Urinary bladder (tissue), 3 donors: ENCODE measurements at regions not wholly inside any gene's neighbourhood (a gene's known extent, or its start where the extent isn't known, plus 50 kb on each side); places are given as distances from the start of the nearest gene placed in this dataset.
A peak's percentile ranks its signal among the peaks of the same experiment; 100 is the strongest.

Experiments used
- DNase-seq: peaks from one replicate; pipeline ENCODE4 v3.0.0-alpha.2; 2015; ENCODE audit errors: extremely low spot score
- H3K27ac ChIP-seq: one replicate; pipeline ENCODE4 v1.5.1; 2013; ENCODE audit warnings: low read depth, mild to moderate bottlenecking, moderate library complexity
- H3K36me3 ChIP-seq: one replicate; pipeline ENCODE4 v1.6.1; 2013; ENCODE audit warnings: mild to moderate bottlenecking, moderate library complexity; ENCODE audit not compliant: insufficient read depth
- H3K4me1 ChIP-seq: one replicate; pipeline ENCODE4 v1.6.1; 2013; ENCODE audit warnings: mild to moderate bottlenecking, moderate library complexity; ENCODE audit not compliant: insufficient read depth
- H3K4me3 ChIP-seq: one replicate; pipeline ENCODE4 v1.5.1; 2013; ENCODE audit warnings: low read depth, low read length
- WGBS: extraction: QIAGEN DNeasy Blood & Tissue Kit; methylation state at CpG from one replicate; pipeline ENCODE4 v1.1.7; 2013; 5-methylcytosine and 5-hydroxymethylcytosine counted together
- donor health status: healthy with polysubstance abuse.
- donor health status: healthy.

DNA sequence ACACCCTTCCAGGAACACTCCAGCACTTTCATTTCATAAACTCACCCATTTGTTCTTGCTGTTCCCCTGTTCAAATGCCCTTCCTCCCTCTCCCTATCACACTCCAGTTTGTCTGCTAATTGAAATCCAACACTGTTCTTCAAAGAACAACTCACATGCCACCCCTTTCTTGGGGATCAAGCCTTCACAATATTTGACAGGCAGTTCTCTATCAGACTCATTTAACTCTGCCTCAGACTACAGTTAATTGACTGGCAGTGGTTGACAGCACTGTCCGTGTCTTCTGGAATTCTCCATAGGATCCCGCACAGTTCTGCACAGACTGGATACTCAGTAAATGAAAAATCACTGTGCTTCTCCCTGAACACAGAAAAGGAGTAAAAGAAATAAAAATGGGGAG, 87.8 kb downstream of the PMP22 start:
- DNase-seq: no peak
- H3K36me3 ChIP-seq: no peaks in the 10 kb centered on the region
- no peak overlapping the region for H3K4me3 ChIP-seq
- no peak overlapping the region for H3K27ac ChIP-seq
- H3K4me1 ChIP-seq: no peaks in the 10 kb centered on the region
- WGBS: 83% methylated on average over 2 of the region's 2 CpGs

DNA sequence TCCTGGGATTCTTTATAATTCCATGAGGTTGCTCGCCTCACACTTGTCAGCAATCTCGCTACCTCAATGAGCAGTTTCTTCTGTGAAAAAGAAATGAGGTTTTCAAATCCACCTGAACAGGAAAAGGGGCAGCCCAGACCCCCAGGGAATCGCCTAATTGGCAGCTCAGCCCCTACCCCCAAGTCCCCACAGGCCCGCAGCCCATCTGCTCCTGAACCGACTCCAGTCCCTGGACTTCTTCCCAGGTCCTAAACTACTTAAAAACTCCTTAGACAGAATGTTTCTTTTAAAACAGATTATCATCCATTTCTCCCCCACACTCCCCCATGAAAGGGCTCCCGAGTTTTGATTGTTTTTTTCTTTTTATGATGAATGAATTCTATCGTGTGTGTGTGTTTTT, 89.8 kb downstream of the PMP22 start:
- WGBS: 61% methylated on average over 7 of the region's 7 CpGs
- DNase-seq: no peak

DNA sequence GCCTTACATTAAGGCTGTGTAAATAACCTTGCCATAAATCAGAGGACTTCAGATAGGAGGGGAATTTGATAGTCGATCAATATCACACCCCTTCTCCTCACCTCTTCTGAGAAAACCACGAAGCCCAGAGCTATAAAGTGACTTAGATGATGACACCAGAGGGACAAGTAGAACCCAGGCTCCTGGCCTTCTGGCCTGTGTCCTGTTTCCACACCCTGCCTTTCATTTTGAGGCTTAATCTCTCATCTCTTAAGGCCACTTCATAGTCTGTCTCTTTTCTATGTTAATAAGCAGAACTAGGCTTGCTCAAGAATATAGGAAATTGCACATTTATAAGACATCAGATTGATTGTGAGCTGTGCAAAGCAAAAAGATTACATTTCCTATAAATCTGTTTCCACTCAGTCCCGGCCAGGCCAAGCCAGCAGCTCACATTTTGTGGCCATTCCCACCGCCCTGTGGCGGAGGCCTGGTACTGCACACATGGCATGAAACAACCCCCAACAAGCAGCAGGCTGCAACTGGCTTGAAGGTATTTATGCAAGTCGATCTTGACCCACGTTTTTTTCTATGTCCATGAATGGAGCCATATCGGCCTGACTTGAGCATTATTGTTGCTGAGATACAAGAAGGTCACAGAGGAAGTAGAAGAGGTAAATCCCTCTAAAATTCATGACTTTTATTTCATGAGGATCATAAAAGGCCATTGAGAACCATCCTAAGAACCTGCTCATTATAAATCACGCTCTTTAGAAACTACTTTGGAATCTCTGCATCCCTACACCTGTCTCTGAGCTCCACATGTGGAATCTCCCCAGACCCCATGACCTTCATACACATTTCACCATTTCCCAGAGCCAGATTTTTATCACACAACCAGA, 93.7 kb downstream of the PMP22 start:
- Histone ChIP-seq H3K4me3 (no peak overlapping the region), H3K4me1 (no peaks in the 10 kb centered on the region), H3K27ac (no peak overlapping the region), H3K36me3 (no peaks in the 10 kb centered on the region)
- peak; percentile 43 for DNase-seq
- WGBS: 30% methylated on average over 9 of the region's 9 CpGs

More for the DNA sequence above, 89.8 kb downstream of the PMP22 start:
- Histone ChIP-seq H3K4me1 (no peaks in the 10 kb centered on the region), H3K36me3 (no peaks in the 10 kb centered on the region), H3K4me3 (no peak overlapping the region), H3K27ac (no peak overlapping the region)

DNA sequence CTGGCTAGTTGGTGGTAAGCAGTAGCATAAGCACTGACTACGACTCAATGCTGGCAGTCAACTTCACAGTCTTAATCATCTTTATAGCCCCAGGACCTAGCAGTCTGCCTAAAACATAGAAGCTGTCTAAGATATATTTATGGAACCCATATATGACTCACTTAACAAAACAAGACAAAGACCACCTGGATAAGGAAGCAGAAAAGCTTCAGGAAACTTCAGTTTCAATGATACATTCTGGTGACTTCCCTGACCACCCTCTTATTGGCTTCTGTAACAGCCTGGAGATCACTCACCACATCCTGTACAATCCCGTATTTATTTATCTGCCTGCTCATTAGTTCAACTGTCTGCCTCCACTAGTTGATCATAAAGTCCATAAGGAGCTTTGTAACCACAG, 95.5 kb downstream of the PMP22 start:
- Histone ChIP-seq H3K4me1 (no peaks in the 10 kb centered on the region), H3K36me3 (no peaks in the 10 kb centered on the region), H3K27ac (no peak overlapping the region), H3K4me3 (no peak overlapping the region)
- no peak for DNase-seq
- 57% methylated on average over 2 of the region's 2 CpGs for WGBS

DNA sequence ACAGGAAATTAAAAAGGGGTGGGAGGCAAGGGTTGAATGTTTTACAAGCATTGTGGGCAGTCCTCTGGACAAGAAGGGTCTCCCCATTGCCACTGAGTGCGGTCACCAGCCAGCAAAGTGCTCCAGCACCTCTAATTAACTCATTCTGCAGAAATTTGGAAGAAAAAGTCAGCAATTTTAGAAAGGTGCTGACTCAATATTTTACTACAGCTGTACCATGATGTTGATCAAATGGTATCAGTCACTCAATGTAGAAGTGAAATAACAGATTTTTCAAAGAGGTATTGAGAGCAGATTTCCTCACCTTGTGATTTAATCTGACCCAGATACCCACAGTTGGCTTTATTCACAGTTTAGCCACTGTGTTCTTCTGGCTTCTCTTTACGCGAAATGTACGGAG, 96.7 kb downstream of the PMP22 start:
- DNase-seq: no peak
- Histone ChIP-seq H3K27ac (no peak overlapping the region), H3K4me3 (no peak overlapping the region), H3K4me1 (no peaks in the 10 kb centered on the region), H3K36me3 (no peaks in the 10 kb centered on the region)
- WGBS: 58% methylated on average over 4 of the region's 4 CpGs

DNA sequence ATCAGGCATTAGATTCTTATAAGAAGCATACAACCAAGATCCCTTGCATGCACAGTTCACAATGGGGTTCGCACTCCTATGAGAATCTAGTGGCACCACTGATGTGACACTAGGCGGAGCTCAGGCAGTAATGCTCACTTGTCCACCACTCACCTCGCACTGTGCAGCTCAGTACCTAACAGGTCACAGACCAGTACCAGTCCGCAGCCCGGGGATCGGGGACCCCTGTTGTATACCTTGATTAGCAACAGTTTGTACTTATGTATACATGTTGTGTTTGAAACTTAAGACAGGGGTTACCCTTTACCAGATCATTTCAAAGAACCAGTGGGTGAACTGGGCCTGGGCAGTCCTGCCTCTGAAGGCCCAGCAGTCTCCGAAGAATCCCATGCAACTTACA, 103.7 kb downstream of the PMP22 start:
- H3K27ac ChIP-seq: no peak overlapping the region
- DNase-seq: no peak
- 95% methylated on average over 7 of the region's 7 CpGs for WGBS

DNA sequence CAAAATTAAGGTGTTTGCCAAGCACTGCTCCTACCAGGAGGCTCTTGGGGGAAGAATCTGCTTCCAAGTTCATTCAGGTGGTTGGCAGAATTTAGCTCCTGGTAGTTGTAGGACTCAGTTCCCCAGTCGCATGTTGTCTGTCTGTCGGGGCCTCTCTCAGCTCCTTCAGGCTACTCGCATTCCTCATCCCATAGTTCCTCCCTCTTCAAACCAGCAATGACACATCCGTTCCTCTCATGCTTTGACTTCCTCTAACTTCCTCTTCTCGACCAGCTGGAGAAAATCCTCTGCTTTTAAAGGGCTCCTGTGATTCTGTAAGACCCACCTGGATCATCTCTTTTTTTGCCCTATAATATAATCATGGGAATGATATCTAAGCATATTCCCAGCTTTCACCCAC, 108.1 kb downstream of the PMP22 start:
- 36% methylated on average over 5 of the region's 5 CpGs for WGBS
- Histone ChIP-seq H3K27ac (no peak overlapping the region), H3K4me1 (no peaks in the 10 kb centered on the region), H3K36me3 (no peaks in the 10 kb centered on the region), H3K4me3 (no peak overlapping the region)
- no peak for DNase-seq

More for the DNA sequence above, 103.7 kb downstream of the PMP22 start:
- H3K36me3 ChIP-seq: no peaks in the 10 kb centered on the region
- no peak overlapping the region for H3K4me3 ChIP-seq
- H3K4me1 ChIP-seq: no peaks in the 10 kb centered on the region

DNA sequence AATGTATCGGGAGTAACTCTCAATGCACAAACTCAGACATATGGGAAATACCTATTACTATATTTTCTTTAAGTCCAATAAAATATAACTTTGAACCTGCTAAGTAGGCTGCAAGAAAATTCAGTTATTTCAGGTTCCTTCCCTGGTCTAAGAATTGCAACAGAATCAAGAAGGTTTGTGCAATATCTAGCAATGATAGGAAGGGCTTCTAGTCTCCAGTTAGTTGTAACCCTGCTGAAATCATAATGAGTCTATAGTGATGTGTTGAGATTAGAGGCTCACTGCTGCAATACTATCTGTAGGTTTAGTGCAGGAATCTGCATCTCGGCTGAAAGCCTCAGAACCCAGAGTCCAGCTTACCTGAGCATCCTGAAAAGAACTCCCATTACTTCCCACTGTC, 110.5 kb downstream of the PMP22 start:
- no peaks in the 10 kb centered on the region for H3K36me3 ChIP-seq
- WGBS: 82% methylated on average over 2 of the region's 2 CpGs
- no peak for DNase-seq

DNA sequence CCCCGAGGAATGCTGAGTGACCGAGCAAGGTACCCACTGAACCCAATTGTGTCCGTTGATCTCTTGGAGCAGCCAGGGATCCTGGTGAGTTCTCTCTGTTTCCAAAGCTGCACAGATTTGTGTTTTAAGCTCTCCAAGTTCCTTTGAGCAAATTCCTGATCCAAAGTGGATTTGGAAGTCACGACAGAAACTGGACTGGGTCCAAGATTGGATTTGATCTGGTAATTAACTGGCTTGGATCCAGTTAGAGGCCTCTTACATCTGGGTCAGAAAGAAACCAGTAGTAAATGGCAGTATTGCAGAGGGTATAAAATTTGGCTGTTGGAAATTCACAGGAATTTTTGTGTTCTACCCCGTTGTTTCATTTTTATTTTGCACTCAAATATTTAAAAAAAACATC, 119.5 kb downstream of the PMP22 start:
- no peaks in the 10 kb centered on the region for H3K36me3 ChIP-seq
- H3K27ac ChIP-seq: no peak overlapping the region
- 65% methylated on average over 5 of the region's 5 CpGs for WGBS
- no peaks in the 10 kb centered on the region for H3K4me1 ChIP-seq
- no peak overlapping the region for H3K4me3 ChIP-seq
- DNase-seq: no peak

More for the DNA sequence above, 110.5 kb downstream of the PMP22 start:
- no peak overlapping the region for H3K27ac ChIP-seq
- H3K4me1 ChIP-seq: no peaks in the 10 kb centered on the region
- H3K4me3 ChIP-seq: no peak overlapping the region

DNA sequence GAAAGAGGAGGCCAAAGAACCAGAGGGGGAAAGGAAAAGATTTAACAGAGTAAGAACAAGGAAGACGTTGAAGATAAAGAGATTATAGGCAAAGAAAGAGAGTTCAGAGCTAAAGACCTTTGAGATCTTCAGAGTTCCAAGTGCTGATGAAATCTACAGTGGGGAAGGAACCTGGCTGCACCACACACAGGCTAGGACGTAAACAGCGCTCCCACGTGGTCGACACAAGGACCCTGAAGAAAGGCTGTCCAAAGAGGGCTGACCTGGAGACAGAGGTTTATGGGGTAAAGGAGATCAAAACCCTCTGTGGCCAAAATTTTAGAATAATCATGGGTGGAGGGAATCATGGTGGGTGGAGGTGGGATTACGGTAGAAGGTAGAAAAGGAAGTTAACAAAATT, 121.6 kb downstream of the PMP22 start:
- Histone ChIP-seq H3K4me3 (no peak overlapping the region), H3K4me1 (no peaks in the 10 kb centered on the region), H3K36me3 (no peaks in the 10 kb centered on the region), H3K27ac (no peak overlapping the region)
- 79% methylated on average over 6 of the region's 6 CpGs for WGBS
- no peak for DNase-seq

DNA sequence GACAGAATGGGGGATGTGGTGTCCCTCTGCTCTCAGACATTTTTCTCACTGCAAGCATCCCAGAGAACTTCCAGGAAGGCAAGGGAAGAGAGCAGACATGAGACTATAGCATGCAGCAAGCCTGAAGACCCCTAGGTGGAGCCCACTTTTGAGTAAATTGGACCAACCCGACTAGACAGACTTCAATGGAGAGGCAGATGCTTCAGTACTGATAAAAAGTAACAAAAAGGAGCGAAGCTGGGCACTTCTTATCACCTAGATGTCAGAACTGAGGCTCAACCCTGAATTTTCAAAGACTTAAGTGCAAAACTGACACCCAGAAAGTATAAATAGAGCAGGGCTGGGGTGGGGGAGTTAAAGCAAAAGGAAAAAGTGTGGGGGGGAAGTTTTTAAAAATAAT, 130.8 kb downstream of the PMP22 start:
- no peaks in the 10 kb centered on the region for H3K4me1 ChIP-seq
- WGBS: 59% methylated on average over 2 of the region's 2 CpGs
- H3K36me3 ChIP-seq: no peaks in the 10 kb centered on the region
- DNase-seq: no peak
- no peak overlapping the region for H3K27ac ChIP-seq
- H3K4me3 ChIP-seq: no peak overlapping the region

DNA sequence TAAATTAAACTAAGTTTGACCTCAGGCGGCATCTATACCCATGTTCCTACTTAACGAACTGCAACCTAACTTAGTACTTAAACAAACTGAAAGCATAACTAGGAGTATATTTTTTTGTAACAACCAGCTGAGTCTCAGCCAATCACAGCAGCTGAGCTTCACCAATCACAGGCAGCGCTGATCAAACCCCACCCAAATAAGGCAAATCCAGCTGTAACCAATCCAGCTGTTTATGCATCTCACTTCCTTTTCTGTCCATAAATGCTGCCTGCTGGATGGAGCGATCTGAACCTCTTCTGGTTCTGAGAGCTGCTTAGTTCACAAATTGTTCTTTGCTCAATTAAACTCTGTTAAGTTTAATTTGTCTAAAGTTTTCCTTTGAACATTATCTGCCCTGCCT, 131.3 kb downstream of the PMP22 start:
- WGBS: 85% methylated on average over 4 of the region's 4 CpGs

DNA sequence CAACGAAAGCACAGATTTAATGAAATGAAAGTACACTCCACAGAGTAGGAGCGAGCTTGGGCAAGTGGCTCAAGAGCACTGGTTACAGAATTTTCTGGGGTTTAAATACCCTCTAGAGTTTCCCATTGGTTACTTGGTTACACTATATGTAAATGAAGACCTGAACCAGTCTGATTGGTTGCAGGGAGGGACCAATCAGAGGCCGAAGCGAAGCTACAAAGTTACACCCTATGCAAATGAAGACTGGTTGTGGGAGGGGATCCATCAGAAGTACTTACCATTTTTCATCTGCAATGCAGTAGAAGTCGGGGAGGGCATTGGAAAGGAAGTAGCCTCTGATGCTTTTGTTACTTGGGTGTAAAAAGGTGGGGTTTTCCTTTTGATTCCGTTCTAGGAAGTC, 132.0 kb downstream of the PMP22 start:
- H3K4me1 ChIP-seq: no peaks in the 10 kb centered on the region
- no peak for DNase-seq
- H3K36me3 ChIP-seq: no peaks in the 10 kb centered on the region
- H3K4me3 ChIP-seq: no peak overlapping the region
- 94% methylated on average over 6 of the region's 6 CpGs for WGBS
- no peak overlapping the region for H3K27ac ChIP-seq

More for the DNA sequence above, 131.3 kb downstream of the PMP22 start:
- no peak for DNase-seq
- no peak overlapping the region for H3K4me3 ChIP-seq
- H3K36me3 ChIP-seq: no peaks in the 10 kb centered on the region
- no peaks in the 10 kb centered on the region for H3K4me1 ChIP-seq
- no peak overlapping the region for H3K27ac ChIP-seq

DNA sequence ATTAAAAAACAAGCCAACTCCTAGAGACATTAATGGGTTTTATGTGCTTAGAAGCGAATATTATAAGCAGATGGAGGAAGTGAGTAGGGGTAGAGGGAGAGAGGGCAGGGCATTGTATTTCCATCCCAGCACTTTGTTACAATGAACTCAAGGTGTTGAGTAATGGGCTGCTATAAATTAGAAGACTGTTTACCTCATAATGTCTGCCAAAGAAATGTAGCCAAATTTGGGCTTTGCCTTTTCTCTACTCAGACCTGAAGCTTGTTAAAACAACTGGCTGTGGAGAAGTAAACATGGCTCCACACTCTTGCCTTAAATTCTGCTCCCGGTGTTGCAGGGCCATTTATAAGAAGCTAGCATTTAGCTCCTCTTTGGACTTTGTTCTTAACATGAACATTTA, 134.7 kb downstream of the PMP22 start:
- Histone ChIP-seq H3K36me3 (no peaks in the 10 kb centered on the region), H3K4me1 (no peaks in the 10 kb centered on the region), H3K27ac (no peak overlapping the region), H3K4me3 (no peak overlapping the region)
- 31% methylated on average over 2 of the region's 2 CpGs for WGBS
- DNase-seq: no peak
